Astrocyte (in vitro differentiated cells and primary cell): ENCODE measurements at regions not wholly inside any gene's neighbourhood (a gene's known extent, or its start where the extent isn't known, plus 50 kb on each side); places are given as distances from the start of the nearest gene placed in this dataset.
A peak's percentile ranks its signal among the peaks of the same experiment; 100 is the strongest.

Experiments
- DNase-seq: peaks from one replicate; pipeline ENCODE4 v3.0.0-alpha.2; 2010; ENCODE audit warnings: low read depth
- FAIRE-seq: peaks from 2 replicates; lab custom pipeline; 2011; peaks lifted over from hg19 to GRCh38; lab: Jason Lieb, UNC
- H2AFZ ChIP-seq: 2 replicates; pipeline ENCODE4 v1.6.0; 2012; ENCODE audit warnings: low read depth, low read length, inconsistent platforms
- H3K27ac ChIP-seq: 2 replicates; pipeline ENCODE4 v1.5.1; 2011; ENCODE audit warnings: low read depth, low read length, inconsistent platforms
- H3K27me3 ChIP-seq: 2 replicates; pipeline ENCODE4 v1.6.0; 2011; ENCODE audit warnings: low read length, inconsistent platforms; ENCODE audit not compliant: insufficient read depth
- H3K36me3 ChIP-seq: 2 replicates; pipeline ENCODE4 v1.5.1; 2011; ENCODE audit warnings: low read length, inconsistent platforms; ENCODE audit not compliant: insufficient read depth
- H3K4me1 ChIP-seq: 2 replicates; pipeline ENCODE4 v1.5.1; 2011; ENCODE audit warnings: low read length, inconsistent platforms; ENCODE audit not compliant: insufficient read depth
- H3K4me2 ChIP-seq: 2 replicates; pipeline ENCODE4 v1.6.0; 2012; ENCODE audit warnings: low read length, inconsistent platforms
- H3K4me3 ChIP-seq: 2 replicates; pipeline ENCODE4 v1.5.1; 2011; ENCODE audit warnings: low read depth, mild to moderate bottlenecking, low read length, inconsistent platforms; ENCODE audit not compliant: insufficient read depth
- H3K79me2 ChIP-seq: 2 replicates; pipeline ENCODE4 v1.6.0; 2012; ENCODE audit warnings: mild to moderate bottlenecking, low read length, inconsistent platforms; ENCODE audit not compliant: insufficient read depth
- H3K9ac ChIP-seq: 2 replicates; pipeline ENCODE4 v1.6.0; 2012; ENCODE audit warnings: mild to moderate bottlenecking, low read length, inconsistent platforms
- H3K9me3 ChIP-seq: 2 replicates; pipeline ENCODE4 v1.5.1; 2012; ENCODE audit warnings: low read depth, mild to moderate bottlenecking, low read length, inconsistent platforms; ENCODE audit not compliant: insufficient read depth
- H4K20me1 ChIP-seq: 2 replicates; pipeline ENCODE4 v1.6.0; 2012; ENCODE audit warnings: low read length, inconsistent platforms; ENCODE audit not compliant: insufficient read depth
- H3K27ac Mint-ChIP-seq: one replicate; pipeline ENCODE4 v1.8.0; 2021; ENCODE audit warnings: mild to moderate bottlenecking, mixed read lengths; ENCODE audit not compliant: unreplicated experiment
- H3K27me3 Mint-ChIP-seq: one replicate; pipeline ENCODE4 v1.8.0; 2021; ENCODE audit warnings: low read depth, mixed read lengths; ENCODE audit not compliant: unreplicated experiment
- H3K36me3 Mint-ChIP-seq: one replicate; pipeline ENCODE4 v1.8.0; 2021; ENCODE audit warnings: low read depth, mixed read lengths; ENCODE audit not compliant: unreplicated experiment
- H3K4me1 Mint-ChIP-seq: one replicate; pipeline ENCODE4 v1.8.0; 2021; ENCODE audit warnings: low read depth, mixed read lengths; ENCODE audit not compliant: unreplicated experiment
- H3K4me3 Mint-ChIP-seq: one replicate; pipeline ENCODE4 v1.8.0; 2021; ENCODE audit warnings: mild to moderate bottlenecking, moderate library complexity, mixed read lengths; ENCODE audit not compliant: unreplicated experiment
- H3K9me3 Mint-ChIP-seq: one replicate; pipeline ENCODE4 v1.8.0; 2021; ENCODE audit warnings: mild to moderate bottlenecking, mixed read lengths; ENCODE audit not compliant: unreplicated experiment
- CTCF ChIP-seq: IDR thresholded peaks from 2 replicates; pipeline ENCODE4 v1.5.1; 2011; ENCODE audit warnings: low read depth, mild to moderate bottlenecking, inconsistent platforms, low read length, moderate library complexity; ENCODE audit not compliant: insufficient read depth
- EZH2 ChIP-seq: IDR thresholded peaks from 2 replicates; pipeline ENCODE4 v1.6.1; 2012; ENCODE audit warnings: mild to moderate bottlenecking, low read length, inconsistent platforms; ENCODE audit not compliant: insufficient read depth

- Mint-ChIP-seq H3K27me3 (no peaks in the 10 kb centered on the region), H3K4me3 (no peak overlapping the region), H3K27ac (no peak overlapping the region), H3K4me1 (peaks cover 4% of the 10 kb centered on the region), H3K9me3 (peaks cover 3% of the 10 kb centered on the region), H3K36me3 (no peaks in the 10 kb centered on the region)
- no peaks in the 10 kb centered on the region for H3K27me3 ChIP-seq
- no peaks in the 10 kb centered on the region for H3K36me3 ChIP-seq
- H3K4me1 ChIP-seq = no peaks in the 10 kb centered on the region
- DNase-seq (peak; percentile 20), FAIRE-seq (no peak)
- no peak overlapping the region for H3K4me2 ChIP-seq
- TF ChIP-seq EZH2 = no peak
- no peak for TF ChIP-seq CTCF
- no peak overlapping the region for H3K27ac ChIP-seq
- no peaks in the 10 kb centered on the region for H3K79me2 ChIP-seq
- H4K20me1 ChIP-seq = no peaks in the 10 kb centered on the region
- H2AFZ ChIP-seq = no peak overlapping the region
- H3K9ac ChIP-seq = no peak overlapping the region
- H3K9me3 ChIP-seq = no peaks in the 10 kb centered on the region
- no peak overlapping the region for H3K4me3 ChIP-seq
Observed at GRCh38 chr18:42614619-42615293, 500.7 kb downstream of the RIT2 start.

- FAIRE-seq (no peak), DNase-seq (no peak)
- Mint-ChIP-seq H3K27ac (no peak overlapping the region), H3K36me3 (no peaks in the 10 kb centered on the region), H3K9me3 (peaks cover 3% of the 10 kb centered on the region), H3K27me3 (no peaks in the 10 kb centered on the region), H3K4me1 (peaks cover 4% of the 10 kb centered on the region), H3K4me3 (no peak overlapping the region)
- Histone ChIP-seq H3K9me3 (no peaks in the 10 kb centered on the region), H3K27ac (no peak overlapping the region), H2AFZ (no peak overlapping the region), H3K9ac (no peak overlapping the region), H3K4me3 (no peak overlapping the region), H3K36me3 (no peaks in the 10 kb centered on the region), H3K4me2 (no peak overlapping the region), H3K4me1 (no peaks in the 10 kb centered on the region), H3K79me2 (no peaks in the 10 kb centered on the region), H4K20me1 (no peaks in the 10 kb centered on the region), H3K27me3 (no peaks in the 10 kb centered on the region)
- TF ChIP-seq EZH2 = no peak
- no peak for TF ChIP-seq CTCF
Observed at GRCh38 chr18:42617221-42617620, 498.3 kb downstream of the RIT2 start.

- no peak for FAIRE-seq
Observed at GRCh38 chr18:42619771-42620170, 495.7 kb downstream of the RIT2 start.

More at GRCh38 chr18:42619771-42620170, 495.7 kb downstream of the RIT2 start:
- TF ChIP-seq EZH2 = no peak
- TF ChIP-seq CTCF = no peak
- Histone ChIP-seq H3K9me3 (no peaks in the 10 kb centered on the region), H3K36me3 (no peaks in the 10 kb centered on the region), H3K79me2 (no peaks in the 10 kb centered on the region), H3K9ac (no peak overlapping the region), H3K4me3 (no peak overlapping the region), H4K20me1 (no peaks in the 10 kb centered on the region), H3K4me2 (no peak overlapping the region), H3K27ac (no peak overlapping the region), H2AFZ (no peak overlapping the region), H3K27me3 (no peaks in the 10 kb centered on the region), H3K4me1 (no peaks in the 10 kb centered on the region)
- H3K4me3 Mint-ChIP-seq = no peak overlapping the region
- H3K27ac Mint-ChIP-seq = no peak overlapping the region
- H3K9me3 Mint-ChIP-seq = peaks cover 3% of the 10 kb centered on the region
- peaks cover 3% of the 10 kb centered on the region for H3K4me1 Mint-ChIP-seq
- no peaks in the 10 kb centered on the region for H3K27me3 Mint-ChIP-seq
- no peak for DNase-seq
- no peaks in the 10 kb centered on the region for H3K36me3 Mint-ChIP-seq
